Keratinocyte (primary cell): ENCODE measurements at regions not wholly inside any gene's neighbourhood (a gene's known extent, or its start where the extent isn't known, plus 50 kb on each side); places are given as distances from the start of the nearest gene placed in this dataset.

Experiments
- DNase-seq: peaks from one replicate; pipeline ENCODE4 v3.0.0-alpha.2; 2011; ENCODE audit warnings: low read depth, missing footprints, low spot score
- FAIRE-seq: peaks from 2 replicates; lab custom pipeline; 2011; peaks lifted over from hg19 to GRCh38; lab: Jason Lieb, UNC
- H2AFZ ChIP-seq: 2 replicates; pipeline ENCODE4 v1.6.0; 2012; ENCODE audit warnings: low read length, control low read depth, inconsistent platforms; ENCODE audit not compliant: control insufficient read depth
- H3K27ac ChIP-seq: 2 replicates; pipeline ENCODE4 v1.5.1; 2011; ENCODE audit warnings: low read length; ENCODE audit not compliant: control insufficient read depth, insufficient read depth
- H3K27me3 ChIP-seq: 3 replicates; pipeline ENCODE4 v1.6.0; 2011; ENCODE audit warnings: low read length; ENCODE audit not compliant: control insufficient read depth, insufficient read depth; ENCODE audit errors: extremely low read depth
- H3K36me3 ChIP-seq, 2 experiments: 2 replicates in 1 of 2; 3 replicates in 1 of 2; pipeline ENCODE4 v1.5.1; 2011; ENCODE audit warnings: low read length in 2 of 2, mild to moderate bottlenecking in 1 of 2; ENCODE audit not compliant: control insufficient read depth in 2 of 2, insufficient read depth in 2 of 2; ENCODE audit errors: extremely low read depth in 1 of 2
- H3K4me1 ChIP-seq: 3 replicates; pipeline ENCODE4 v1.5.1; 2011; ENCODE audit warnings: low read length; ENCODE audit not compliant: control insufficient read depth, insufficient read depth; ENCODE audit errors: extremely low read depth
- H3K4me2 ChIP-seq: 3 replicates; pipeline ENCODE4 v1.6.0; 2011; ENCODE audit warnings: low read depth, low read length; ENCODE audit not compliant: control insufficient read depth, insufficient read depth; ENCODE audit errors: extremely low read depth
- H3K4me3 ChIP-seq, 3 experiments: fragments of 200-600 bp in 1 of 3; sonication (generic) in 1 of 3; 2 replicates in 2 of 3; 3 replicates in 1 of 3; pipeline ENCODE4 v1.5.1; 2011 to 2016; ENCODE audit warnings: low read length in 3 of 3, mild to moderate bottlenecking in 3 of 3, control low read depth in 2 of 3, inconsistent platforms in 1 of 3, low read depth in 1 of 3, mixed read lengths in 1 of 3, mixed run types in 1 of 3, moderate library complexity in 1 of 3; ENCODE audit not compliant: control insufficient read depth in 2 of 3, insufficient read depth in 2 of 3; ENCODE audit errors: extremely low read depth in 1 of 3
- H3K79me2 ChIP-seq: 2 replicates; pipeline ENCODE4 v1.6.0; 2012; ENCODE audit warnings: low read length; ENCODE audit not compliant: control insufficient read depth, insufficient read depth
- H3K9ac ChIP-seq: 3 replicates; pipeline ENCODE4 v1.6.0; 2011; ENCODE audit warnings: low read length; ENCODE audit not compliant: control insufficient read depth, insufficient read depth; ENCODE audit errors: extremely low read depth
- H3K9me1 ChIP-seq: 3 replicates; pipeline ENCODE4 v1.6.0; 2011; ENCODE audit warnings: low read length; ENCODE audit not compliant: control insufficient read depth, insufficient read depth; ENCODE audit errors: extremely low read depth
- H3K9me3 ChIP-seq: 2 replicates; pipeline ENCODE4 v1.5.1; 2012; ENCODE audit warnings: low read depth, low read length; ENCODE audit not compliant: control insufficient read depth
- H4K20me1 ChIP-seq: 3 replicates; pipeline ENCODE4 v1.6.0; 2011; ENCODE audit warnings: low read length; ENCODE audit not compliant: control insufficient read depth, insufficient read depth; ENCODE audit errors: extremely low read depth
- CTCF ChIP-seq, 3 experiments: IDR thresholded peaks in 1 of 3; conservative IDR thresholded peaks in 1 of 3; optimal IDR thresholded peaks in 1 of 3; 2 replicates in 2 of 3; 3 replicates in 1 of 3; pipeline versions ENCODE3 to v1.5.1; 2011; ENCODE audit warnings: low read length in 3 of 3, mild to moderate bottlenecking in 3 of 3, moderate library complexity in 2 of 3, control low read depth in 1 of 3, inconsistent platforms in 1 of 3; ENCODE audit not compliant: insufficient read depth in 2 of 3; ENCODE audit errors: extremely low read depth in 1 of 3
- EZH2 ChIP-seq: IDR thresholded peaks from one replicate; pipeline ENCODE4 v1.6.1; 2012; ENCODE audit warnings: inconsistent platforms, mild to moderate bottlenecking, low read length, moderate library complexity
- dilution Hi-C: fragments of 300-500 bp; cut with MboI; formaldehyde crosslinking; loops from one replicate; pipeline ENCODE4 v1.7.0; 2020; ENCODE audit warnings: low sequenced_read_pairs; ENCODE audit not compliant: extremely low pct_ligation_motif_present

GRCh38 chr2:15874321-15874720 is 66.0 kb upstream of the MYCN start:
- Histone ChIP-seq H3K9me1 (no peaks in the 10 kb centered on the region), H3K4me1 (no peaks in the 10 kb centered on the region), H3K79me2 (no peaks in the 10 kb centered on the region), H3K4me2 (no peak overlapping the region), H3K9me3 (no peaks in the 10 kb centered on the region), H3K4me3 (no peak overlapping the region), H3K27me3 (no peaks in the 10 kb centered on the region), H3K9ac (no peak overlapping the region), H4K20me1 (no peaks in the 10 kb centered on the region), H3K27ac (no peak overlapping the region), H3K36me3 (no peaks in the 10 kb centered on the region), H2AFZ (no peak overlapping the region)
- TF ChIP-seq CTCF (optimal IDR thresholded peaks at IDR 0.05 in 1 of 3, IDR thresholded peaks at IDR 0.05 in 1 of 3, conservative IDR thresholded peaks at IDR 0.05 in 1 of 3; ENCODE audit: extremely low read depth in 1 of 3, insufficient read depth in 2 of 3, low read length in 3 of 3): no peak
- DNase-seq (no peak), FAIRE-seq (no peak)
- dilution Hi-C loops: no loop called here

- dilution Hi-C loops: no loop called here
Observed at GRCh38 chr2:15874854-15875804, 65.2 kb upstream of the MYCN start.

More at GRCh38 chr2:15874854-15875804, 65.2 kb upstream of the MYCN start:
- Histone ChIP-seq H3K79me2 (no peaks in the 10 kb centered on the region), H3K27me3 (no peaks in the 10 kb centered on the region), H3K4me2 (no peak overlapping the region), H4K20me1 (no peaks in the 10 kb centered on the region), H3K4me1 (no peaks in the 10 kb centered on the region), H3K9me3 (no peaks in the 10 kb centered on the region), H3K4me3 (no peak overlapping the region), H3K9me1 (no peaks in the 10 kb centered on the region), H3K27ac (no peak overlapping the region), H3K9ac (no peak overlapping the region), H2AFZ (no peak overlapping the region), H3K36me3 (no peaks in the 10 kb centered on the region)
- DNase-seq (no peak), FAIRE-seq (no peak)
- TF ChIP-seq CTCF (optimal IDR thresholded peaks at IDR 0.05 in 1 of 3, IDR thresholded peaks at IDR 0.05 in 1 of 3, conservative IDR thresholded peaks at IDR 0.05 in 1 of 3; ENCODE audit: extremely low read depth in 1 of 3, insufficient read depth in 2 of 3, low read length in 3 of 3) (no peak), EZH2 (no peak)
